HG03066 (cell line): ENCODE measurements at regions not wholly inside any gene's neighbourhood (a gene's known extent, or its start where the extent isn't known, plus 50 kb on each side); places are given as distances from the start of the nearest gene placed in this dataset.

Experiments used
- ATAC-seq: cut with Tn5 transposase; IDR thresholded peaks from one replicate; pipeline ENCODE4 v1.9.1; 2021; ENCODE audit warnings: low read depth; ENCODE audit not compliant: unreplicated experiment

DNA sequence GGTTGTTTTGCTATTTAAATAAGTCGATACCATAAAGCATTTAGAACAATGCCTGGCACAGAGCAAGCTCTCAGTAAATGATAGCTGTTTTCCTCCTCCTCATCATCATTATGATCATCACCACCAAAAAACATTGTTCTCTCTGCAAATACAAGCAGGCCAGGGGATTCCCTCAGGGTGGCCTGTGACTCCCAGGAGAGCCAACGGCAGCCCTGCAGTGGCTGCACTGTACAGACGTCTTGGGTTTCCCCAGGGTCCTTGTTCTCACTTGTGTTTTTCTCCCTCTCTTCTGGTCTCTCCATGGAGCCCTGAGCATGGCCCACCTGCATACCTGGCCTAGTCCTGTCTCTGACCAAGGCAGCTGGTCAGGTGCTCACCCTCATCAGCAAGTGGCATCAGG is 290.9 kb upstream of the PWP1 start:
- ATAC-seq: no peak

GRCh38 chr12:107395817-107396216 is 289.8 kb upstream of the PWP1 start:
- ATAC-seq: no peak

GRCh38 chr12:107396991-107397390 is 288.6 kb upstream of the PWP1 start:
- no peak for ATAC-seq

- no peak for ATAC-seq
These were observed 287.6 kb upstream of the PWP1 start for GRCh38 chr12:107397890-107398500.

- ATAC-seq: no peak
These were observed 286.6 kb upstream of the PWP1 start for GRCh38 chr12:107399046-107399445.

DNA sequence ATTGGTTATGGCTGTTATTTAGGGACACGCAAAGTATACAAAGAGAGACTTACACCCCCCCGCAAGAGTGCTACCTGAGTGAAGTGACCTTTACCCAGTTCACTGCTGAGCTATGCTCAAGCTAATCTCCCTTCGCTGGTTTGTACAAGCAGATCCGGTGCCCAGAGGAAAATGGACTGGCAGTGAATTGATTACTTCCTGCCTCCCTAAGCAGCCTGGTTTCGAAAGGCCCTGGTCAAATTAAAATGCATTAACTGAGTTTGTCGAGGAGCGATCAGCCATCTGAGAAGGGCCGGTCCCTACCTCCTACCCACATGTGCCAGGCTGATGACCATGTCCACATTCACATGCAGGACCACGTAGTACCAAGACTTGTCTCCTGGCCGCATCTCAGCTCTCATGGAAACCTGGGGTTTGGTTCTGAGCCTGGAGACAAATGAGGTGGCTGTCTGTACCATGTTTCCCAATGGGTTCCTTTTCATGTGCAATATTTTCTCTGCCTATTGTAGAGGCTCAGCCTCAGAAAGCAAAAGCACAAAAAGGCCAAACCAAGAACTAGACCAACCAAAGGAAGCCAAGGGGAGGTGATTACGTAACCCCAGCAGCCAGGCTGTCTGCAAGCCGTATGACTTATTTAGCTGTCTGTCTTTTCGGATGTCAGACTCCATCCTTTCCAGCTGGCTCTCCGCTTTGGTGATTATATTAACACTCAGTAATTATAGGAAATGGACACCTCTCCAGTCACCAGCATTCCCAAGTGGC is 284.7 kb upstream of the PWP1 start:
- no peak for ATAC-seq

DNA sequence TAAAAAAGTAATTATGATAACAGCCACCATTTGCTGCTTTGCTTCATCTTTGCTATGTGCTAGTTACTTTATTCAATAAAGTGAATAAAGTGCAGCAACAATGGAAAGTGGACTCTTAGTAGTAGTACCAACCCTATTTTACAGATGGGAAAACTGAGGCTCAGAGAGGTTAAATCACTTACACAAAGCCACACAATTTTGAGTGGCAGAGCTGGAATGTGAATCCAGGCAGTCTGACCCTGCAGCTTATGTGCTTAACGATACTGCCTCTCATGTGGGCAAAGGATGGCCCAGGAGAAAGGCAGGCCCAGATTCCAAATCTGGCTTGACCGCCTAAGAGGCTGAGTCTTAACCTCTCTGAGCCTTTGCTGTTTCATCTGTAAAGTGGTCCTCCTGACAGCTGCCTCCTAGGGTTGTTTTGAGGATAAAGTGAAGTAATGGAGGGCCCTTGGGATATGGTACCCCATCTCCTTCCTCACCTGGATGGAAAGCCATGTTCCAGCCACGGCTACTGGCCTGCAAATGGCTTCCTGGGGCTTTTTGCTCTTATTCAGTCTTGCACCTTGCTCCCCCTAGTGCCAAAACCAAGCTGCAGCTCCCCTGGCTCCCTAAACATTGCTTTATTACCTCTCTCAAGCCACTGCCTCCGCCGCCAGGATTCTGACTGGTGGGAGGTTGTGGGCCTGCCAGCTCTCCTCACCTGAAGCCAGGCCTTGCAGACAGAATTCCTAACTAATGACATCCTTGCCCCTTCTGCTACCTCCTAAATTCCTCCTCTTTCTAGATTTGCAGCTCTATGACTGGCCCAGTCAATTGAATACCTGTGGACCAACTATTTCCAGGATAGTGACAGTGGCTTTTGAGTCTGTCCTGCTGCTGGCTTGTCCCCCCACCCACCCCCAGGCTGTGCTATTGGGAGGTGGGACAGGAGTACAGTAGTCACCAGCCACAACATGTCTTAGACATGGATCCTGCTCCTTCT is 283.3 kb upstream of the PWP1 start:
- ATAC-seq: no peak

- ATAC-seq: no peak
These were observed 280.6 kb upstream of the PWP1 start for GRCh38 chr12:107404981-107405380.

- ATAC-seq: no peak
These were observed 280.2 kb upstream of the PWP1 start for GRCh38 chr12:107405436-107405835.

DNA sequence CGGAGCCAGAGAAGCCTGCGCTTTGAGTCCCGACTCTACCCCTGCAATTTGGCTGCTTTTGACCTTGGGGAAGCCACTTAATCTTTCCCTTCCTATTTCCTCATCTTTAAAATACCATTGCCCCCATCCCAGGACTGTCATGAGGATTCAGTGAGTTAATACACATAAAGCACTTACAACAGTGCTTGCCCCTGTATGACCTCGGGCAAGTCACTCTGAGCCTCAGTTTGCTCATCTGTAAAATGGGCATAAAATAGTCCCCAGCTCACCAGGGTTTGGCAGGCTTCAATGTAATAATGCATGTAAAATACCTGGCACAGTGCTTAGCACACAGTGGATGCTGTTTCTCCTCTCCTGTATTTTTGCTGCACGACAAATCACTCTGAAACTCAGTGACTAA is 278.7 kb upstream of the PWP1 start:
- ATAC-seq: no peak

- ATAC-seq: no peak
These were observed 273.6 kb upstream of the PWP1 start for GRCh38 chr12:107411792-107412535.

GRCh38 chr12:107415071-107415470 is 270.5 kb upstream of the PWP1 start:
- ATAC-seq: no peak

GRCh38 chr12:107415834-107416233 is 269.8 kb upstream of the PWP1 start:
- ATAC-seq: no peak

GRCh38 chr12:107417004-107417403 is 268.6 kb upstream of the PWP1 start:
- no peak for ATAC-seq

GRCh38 chr12:107418981-107419380 is 266.6 kb upstream of the PWP1 start:
- no peak for ATAC-seq

DNA sequence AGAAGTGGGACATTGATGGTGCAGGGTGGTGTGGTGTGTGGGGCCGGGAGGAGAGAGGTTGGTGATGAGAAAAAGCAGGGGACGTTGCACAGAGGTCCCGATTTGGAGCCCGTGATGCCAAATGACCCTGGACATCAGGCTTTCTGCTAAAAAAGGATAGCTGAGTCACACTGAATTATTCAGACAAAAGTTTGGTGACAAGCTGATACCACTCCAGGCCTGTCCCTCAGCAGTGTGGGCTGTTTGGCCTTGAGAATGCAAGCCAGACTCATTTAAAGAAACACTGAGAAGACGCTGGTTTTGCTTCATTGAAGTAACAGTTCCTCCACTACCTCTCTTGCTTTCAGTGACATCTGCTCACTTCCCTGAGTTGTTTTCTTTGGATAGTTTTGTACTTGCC is 262.1 kb upstream of the PWP1 start:
- ATAC-seq: no peak

DNA sequence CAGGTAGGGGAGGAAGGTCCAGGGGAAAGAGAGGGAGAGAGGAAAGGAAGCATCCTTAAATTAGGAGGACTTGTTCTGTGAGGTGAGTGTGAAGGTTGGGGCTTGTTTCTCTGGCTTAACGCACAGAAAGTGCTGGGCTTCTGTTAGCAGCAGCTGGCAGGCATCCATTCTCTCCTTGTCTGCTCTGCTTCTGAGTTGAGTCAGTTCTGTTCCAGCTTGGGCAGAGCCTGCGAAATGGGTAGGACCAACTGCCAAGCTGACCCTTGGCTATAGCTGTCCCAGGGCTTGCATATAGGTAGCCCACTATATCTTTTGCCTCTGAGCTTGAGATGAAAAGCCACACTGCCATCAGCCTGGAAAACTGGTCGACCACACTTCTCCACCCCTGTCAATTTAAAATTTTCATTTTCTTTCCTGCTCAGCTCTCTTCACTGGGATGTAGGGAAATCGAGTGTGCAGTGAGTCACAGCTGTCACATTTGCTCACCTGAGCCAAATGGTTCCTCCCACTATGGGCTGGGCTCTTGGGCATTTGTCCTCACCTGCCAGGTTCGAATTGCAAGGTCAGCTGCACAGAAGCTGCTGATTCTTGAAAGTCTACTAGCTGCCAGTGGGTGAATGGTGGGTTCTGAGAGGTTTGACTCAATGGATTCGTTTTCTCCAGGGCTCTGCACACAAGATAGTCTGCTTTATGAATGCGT is 256.4 kb upstream of the PWP1 start:
- ATAC-seq: no peak

DNA sequence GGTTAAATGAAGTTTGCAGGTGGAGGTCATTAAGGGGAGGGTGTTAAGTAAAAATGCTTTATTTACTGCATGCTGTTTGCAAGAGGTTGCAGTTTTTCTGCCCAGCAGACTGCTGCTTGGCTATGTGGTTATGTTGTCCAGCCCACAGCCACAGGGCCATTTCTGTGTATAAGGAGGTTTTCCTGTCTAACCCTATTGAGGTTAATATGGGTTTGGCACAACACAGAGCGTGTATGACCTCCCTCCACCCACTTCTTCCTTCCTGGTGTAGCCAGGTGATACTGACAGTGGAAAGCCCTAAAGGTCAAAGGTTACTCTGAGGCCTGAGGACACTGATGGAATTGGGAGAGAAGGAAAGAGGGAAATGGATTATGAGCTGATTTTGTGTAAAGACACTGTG is 253.7 kb upstream of the PWP1 start:
- no peak for ATAC-seq

DNA sequence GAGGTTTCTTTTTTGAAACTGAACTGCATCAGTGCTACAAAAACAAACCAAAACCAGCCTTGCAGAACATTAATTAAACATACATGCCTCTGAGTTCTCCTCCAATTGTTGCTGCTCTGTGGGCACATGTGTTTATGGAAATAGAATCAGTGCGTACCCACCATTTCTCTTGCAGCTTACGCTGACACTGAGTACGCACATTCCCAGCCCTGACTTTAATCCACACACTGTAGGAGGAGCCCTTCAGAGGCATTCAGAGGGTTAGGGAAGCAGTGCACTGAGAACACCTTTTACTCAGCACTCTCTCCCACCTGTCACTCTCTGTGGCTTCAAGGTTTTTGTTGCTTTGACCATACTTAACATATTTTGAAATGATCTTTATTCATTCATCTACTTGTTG is 250.5 kb upstream of the PWP1 start:
- no peak for ATAC-seq

GRCh38 chr12:107435520-107435919 is 250.1 kb upstream of the PWP1 start:
- no peak for ATAC-seq
